ENCODE measurements at regions not wholly inside any gene's neighbourhood (a gene's known extent, or its start where the extent isn't known, plus 50 kb on each side); places are given as distances from the start of the nearest gene placed in this dataset.

DNA sequence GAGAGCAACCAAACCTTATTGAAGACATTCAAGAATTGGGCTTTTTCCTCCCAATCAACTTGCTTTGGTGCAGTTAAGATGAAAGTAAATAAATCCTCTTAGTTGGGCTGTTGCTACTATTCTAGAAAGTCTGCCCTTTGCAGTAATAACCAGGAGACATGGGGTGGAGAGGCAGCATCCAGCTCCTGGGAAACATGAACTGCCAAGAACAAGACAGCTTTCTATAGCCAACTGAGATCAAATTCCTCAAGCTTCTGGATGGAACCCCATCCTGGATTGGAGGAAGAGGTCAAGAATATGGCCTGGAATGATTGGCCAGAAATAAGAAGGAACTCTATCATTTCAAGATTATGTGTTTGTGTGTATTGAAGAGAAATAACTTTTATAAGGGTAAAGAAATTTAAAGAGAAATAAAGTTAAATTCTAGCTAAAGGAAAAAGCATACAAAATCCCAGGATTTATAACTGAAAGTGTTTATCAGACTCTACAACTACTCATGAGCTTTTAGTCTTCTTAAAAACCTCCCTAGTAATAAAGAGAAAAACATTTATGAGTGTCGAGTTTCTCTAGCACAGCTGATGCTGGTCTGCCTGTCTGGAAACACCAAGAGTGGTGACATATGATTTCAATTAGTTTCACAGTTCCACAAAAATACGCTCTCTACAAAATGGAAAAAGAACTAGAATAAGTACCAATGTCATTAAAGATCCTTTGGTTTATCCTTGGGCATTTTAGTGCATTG lies 70.1 kb upstream of the COL1A2 start:
- TF ChIP-seq, protein P1, sequence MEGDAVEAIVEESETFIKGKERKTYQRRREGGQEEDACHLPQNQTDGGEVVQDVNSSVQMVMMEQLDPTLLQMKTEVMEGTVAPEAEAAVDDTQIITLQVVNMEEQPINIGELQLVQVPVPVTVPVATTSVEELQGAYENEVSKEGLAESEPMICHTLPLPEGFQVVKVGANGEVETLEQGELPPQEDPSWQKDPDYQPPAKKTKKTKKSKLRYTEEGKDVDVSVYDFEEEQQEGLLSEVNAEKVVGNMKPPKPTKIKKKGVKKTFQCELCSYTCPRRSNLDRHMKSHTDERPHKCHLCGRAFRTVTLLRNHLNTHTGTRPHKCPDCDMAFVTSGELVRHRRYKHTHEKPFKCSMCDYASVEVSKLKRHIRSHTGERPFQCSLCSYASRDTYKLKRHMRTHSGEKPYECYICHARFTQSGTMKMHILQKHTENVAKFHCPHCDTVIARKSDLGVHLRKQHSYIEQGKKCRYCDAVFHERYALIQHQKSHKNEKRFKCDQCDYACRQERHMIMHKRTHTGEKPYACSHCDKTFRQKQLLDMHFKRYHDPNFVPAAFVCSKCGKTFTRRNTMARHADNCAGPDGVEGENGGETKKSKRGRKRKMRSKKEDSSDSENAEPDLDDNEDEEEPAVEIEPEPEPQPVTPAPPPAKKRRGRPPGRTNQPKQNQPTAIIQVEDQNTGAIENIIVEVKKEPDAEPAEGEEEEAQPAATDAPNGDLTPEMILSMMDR (conservative IDR thresholded peaks at IDR 0.05; ENCODE audit: low read depth, low read length), result no peak
- H3K4me3 ChIP-seq (ENCODE audit: low read depth, low read length), result no peak overlapping the region
- no peak for DNase-seq (ENCODE audit: low read depth)

DNA sequence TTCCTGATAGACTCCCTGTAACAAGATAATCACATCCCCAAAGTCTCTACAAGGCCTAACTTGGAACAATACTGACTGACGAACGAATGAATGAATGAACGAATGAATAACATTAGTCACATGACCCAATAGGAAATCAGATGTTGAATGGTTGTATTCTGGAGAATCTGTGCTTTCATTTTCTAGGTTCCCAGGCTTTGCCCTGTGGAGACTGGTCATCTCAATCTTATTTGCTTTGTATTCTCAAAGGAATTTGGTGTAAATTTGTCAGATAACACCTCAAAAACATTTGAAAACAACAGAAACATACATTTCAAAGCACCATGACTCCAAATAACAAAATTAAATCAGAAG lies 69.6 kb upstream of the COL1A2 start:
- H3K4me3 ChIP-seq (ENCODE audit: low read depth, low read length), result no peak overlapping the region
- TF ChIP-seq, protein P1 (conservative IDR thresholded peaks at IDR 0.05; ENCODE audit: low read depth, low read length), result no peak
- DNase-seq (ENCODE audit: low read depth), result no peak

DNA sequence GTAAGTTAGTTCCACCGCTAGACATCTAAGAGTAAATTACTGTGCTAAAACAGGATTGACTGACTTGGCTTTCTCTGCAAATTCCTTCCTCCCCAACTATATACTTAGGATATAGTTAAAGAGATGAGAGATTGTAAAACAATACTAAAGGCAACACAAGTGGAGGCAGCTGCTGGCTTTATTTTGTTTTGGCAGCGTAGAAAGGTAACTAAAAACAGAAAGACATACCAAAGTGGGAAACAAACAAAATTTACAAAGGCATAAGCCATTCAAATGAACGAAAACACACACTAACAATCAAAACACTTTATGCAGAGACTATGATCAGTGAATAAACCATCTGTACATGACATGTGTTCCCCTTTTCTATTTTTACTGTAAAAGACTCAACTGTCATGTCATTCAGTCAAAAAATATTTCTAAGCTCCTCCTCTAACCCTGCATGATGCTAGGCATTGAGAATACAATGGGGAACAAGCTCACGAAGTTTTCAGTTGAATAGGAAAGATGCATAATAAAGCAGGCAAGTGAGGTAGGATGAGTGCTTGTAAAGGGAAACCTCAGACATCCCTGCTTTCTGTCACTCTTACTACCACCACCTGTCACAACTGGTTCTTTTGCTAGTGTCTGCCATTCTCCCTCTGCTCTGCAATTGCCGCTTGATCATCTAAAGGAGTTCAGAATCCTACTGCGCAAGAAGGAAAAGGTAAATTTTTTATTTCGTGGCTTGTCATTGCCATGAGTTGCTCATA lies 64.2 kb upstream of the COL1A2 start:
- DNase-seq (ENCODE audit: low read depth), result no peak
- no peak overlapping the region for H3K4me3 ChIP-seq (ENCODE audit: low read depth, low read length)
- TF ChIP-seq, protein P1 (conservative IDR thresholded peaks at IDR 0.05; ENCODE audit: low read depth, low read length), result no peak

DNA sequence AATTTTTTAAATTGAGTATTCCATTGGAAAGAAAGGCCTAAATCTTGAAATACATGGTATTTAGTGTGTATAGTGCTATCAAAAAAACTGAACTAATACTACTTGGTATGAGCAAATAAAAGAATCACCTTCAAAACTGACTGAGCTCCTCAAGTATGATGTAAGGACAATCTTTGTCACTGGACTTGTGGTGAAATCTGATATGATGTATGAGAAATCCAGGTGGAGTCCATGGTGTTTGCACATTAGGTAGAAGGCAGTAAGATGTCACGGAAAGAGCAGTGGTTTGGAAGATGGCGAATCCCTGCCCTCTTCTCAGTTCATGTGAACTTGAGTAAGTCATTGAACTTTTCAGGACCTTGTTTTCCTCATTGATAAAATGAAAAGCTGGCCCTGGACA lies 62.1 kb upstream of the COL1A2 start:
- TF ChIP-seq, protein P1 (conservative IDR thresholded peaks at IDR 0.05; ENCODE audit: low read depth, low read length), result no peak
- H3K4me3 ChIP-seq (ENCODE audit: low read depth, low read length), result no peak overlapping the region
- no peak for DNase-seq (ENCODE audit: low read depth)

DNA sequence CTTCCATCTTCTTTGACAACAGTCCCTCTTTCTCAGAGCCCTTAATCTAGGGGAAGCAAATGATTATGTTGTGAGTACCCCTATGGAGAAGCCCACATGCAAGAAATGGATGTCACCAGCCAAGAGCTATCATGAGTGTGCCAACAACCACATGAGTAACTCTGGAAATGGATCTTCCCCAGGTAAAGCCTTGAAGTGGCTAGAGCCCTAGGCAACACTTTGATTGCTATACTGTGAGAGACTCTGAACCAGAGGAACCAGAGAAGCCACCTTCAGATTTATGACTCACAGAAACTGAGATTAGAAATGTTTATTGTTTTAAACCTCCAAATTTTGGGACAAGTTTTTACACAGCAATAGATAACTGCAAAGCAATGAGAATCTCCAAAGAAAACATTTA lies 60.9 kb upstream of the COL1A2 start:
- TF ChIP-seq, protein P1 (conservative IDR thresholded peaks at IDR 0.05; ENCODE audit: low read depth, low read length), result no peak
- no peak for DNase-seq (ENCODE audit: low read depth)
- no peak overlapping the region for H3K4me3 ChIP-seq (ENCODE audit: low read depth, low read length)

DNA sequence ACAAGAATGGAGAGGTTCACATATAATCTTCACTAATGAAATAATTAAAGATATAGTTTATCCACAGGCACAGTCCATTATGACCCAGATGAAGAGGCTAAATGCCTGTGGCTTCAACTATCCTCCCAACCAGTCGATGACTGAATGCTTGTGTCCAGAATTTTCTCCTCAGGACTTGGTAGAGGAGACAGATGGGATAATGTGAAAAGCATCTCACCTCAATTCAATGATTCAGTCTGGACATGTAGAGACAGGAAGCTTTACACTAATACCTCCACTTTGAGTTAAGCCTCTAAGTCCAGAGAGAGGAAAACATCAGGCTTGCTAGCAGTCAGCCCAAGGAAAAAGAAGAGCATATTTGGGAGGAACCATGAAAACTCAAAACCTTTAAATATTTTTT lies 59.1 kb upstream of the COL1A2 start:
- TF ChIP-seq, protein P1 (conservative IDR thresholded peaks at IDR 0.05; ENCODE audit: low read depth, low read length), result no peak
- DNase-seq (ENCODE audit: low read depth), result no peak
- H3K4me3 ChIP-seq (ENCODE audit: low read depth, low read length), result no peak overlapping the region

All from epithelial cell of proximal tubule (primary cell).